ENCODE measurements at regions not wholly inside any gene's neighbourhood (a gene's known extent, or its start where the extent isn't known, plus 50 kb on each side); places are given as distances from the start of the nearest gene placed in this dataset.
A peak's percentile ranks its signal among the peaks of the same experiment; 100 is the strongest.
"Not testable (repeated sequence)": the region's sequence is repeated elsewhere in the genome, so short reads cannot be mapped to it uniquely, and the experiment has no call there.

GRCh38 chr4:27678027-27678426 lies 817.4 kb downstream of the STIM2 start:
- no peak for DNase-seq

DNA sequence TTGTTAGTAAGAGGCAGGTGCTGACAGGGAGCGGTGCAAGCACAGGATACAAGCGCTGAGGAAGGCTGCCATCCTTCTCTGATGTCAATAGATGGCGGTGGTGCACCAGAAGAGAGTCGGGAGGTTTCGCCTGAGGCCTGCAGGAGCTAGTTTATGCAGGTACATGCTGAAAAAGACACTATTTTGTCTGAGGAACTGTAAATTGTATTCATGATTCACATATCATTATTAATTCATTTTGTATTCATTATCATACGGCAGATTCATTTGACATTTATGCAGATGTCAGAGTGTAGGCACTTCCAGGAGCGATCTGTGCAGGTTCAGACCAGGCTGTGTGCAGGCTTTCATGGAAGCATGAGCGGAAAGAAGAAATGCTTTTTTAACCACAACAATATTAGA lies 824.0 kb downstream of the STIM2 start:
- peak; percentile 27 for DNase-seq

GRCh38 chr4:27685091-27685490 lies 824.5 kb downstream of the STIM2 start:
- DNase-seq = no peak

DNA sequence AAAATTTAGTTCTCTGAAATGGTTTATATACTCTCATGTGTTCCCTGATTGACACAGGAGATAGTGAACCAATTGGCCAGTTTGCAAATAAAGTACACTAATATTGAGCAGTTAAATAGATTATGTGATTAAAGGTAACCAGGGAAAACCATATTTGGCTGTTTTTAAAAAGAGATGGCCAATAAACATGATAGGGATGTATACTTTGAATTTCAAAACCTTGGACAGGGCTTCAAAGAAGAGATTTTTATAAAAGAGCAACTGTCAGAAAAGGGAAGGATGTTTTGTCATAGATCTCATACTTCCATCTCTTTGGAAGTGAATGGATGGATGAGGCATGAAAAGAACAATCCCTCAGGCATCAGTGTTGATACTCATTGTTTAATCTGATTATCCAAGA lies 825.3 kb downstream of the STIM2 start:
- DNase-seq = no peak

DNA sequence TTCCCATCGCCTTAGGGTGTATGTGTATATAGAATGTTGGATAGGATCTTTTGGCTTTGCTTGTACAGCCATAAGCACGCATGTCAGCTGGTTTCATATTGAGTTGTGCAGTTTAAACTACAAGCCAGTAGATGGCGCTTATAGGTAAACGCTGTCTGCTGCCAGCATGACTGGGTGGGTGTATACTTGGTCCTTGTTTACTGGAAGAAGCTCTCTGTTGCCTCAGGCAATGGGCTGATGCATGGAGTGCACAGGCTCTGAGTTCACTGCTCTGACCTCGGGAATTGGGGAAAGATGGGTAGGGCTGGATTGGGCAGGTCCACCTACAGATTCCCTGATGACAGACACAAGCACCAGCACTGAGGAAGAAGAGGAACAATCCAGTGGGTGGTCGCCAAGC lies 831.5 kb downstream of the STIM2 start:
- no peak for DNase-seq

DNA sequence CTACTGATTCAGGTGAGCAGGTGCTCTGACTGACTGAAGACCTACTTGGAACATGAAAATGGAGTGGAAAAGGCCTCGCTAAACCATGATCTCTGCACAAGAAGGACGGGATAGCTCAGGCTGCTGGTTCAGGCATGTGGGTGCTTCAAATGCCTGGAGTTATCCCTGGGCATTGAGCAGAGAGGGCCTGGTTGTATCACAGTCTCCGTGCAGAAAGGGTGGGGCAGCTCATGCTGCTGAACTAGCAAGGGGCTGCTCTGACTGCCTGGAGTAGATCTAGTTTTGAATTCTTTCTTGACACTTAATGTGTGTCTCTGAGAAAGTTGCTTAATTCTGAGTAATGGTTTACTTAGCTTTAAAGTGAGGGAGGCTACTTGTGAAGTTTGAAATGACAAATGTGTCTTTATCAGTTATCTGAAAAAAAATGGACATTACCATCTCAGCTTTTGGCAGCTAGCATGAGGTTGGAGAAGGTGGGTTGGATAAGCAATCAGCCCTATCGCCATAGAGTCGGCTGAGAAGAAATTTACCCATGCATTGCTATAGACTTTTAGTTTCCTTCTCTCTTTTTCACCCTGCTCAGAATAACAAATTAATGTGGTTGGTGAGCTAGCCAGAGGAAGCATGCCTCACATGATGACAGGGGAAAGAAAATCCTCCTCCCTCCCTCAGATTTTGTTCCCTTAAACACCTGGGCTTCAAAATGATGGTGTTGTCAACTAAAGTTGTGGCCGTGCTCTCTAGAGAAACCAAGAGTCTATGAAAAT lies 832.4 kb downstream of the STIM2 start:
- no peak for DNase-seq

DNA sequence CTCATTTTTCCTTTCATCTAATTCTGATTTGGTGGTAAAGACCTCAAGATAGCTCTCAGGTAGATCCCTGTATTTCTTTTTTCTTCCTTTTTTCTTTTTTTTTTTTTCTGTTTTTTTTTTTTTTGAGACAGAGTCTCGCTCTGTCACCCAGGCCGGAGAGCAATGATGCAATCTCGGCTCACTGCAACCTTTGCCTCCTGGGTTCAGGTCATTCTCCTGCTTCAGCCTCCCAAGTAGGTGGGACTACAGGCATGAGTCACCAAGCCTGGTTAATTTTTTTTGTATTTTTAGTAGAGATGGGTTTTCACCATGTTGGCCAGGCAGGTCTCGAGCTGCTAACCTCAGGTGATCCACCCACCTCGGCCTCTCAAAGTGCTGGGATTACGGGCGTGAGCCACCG lies 835.6 kb downstream of the STIM2 start:
- DNase-seq = not testable (repeated sequence)

DNA sequence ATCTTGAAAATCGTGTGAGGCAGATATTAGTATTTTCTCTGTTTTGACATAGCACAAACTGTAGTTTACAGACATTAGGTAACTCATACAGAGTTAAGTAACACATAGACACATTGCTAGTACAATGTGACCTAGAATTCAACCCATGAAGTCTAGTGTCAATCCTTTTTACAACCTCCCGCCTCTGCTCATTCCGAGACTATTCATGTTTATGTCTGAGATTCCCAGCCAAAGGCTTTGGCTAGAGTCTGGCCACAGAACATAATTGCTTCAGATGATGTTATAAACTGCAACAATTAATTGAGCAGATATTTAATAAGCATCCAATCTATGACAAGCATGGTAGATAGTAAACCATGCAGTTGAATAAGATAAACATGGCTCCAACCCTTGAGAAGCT lies 841.0 kb downstream of the STIM2 start:
- DNase-seq = no peak

- peak; percentile 2 for DNase-seq
Observed at GRCh38 chr4:27702730-27703431, 842.2 kb downstream of the STIM2 start.

- DNase-seq = no peak
Observed at GRCh38 chr4:27703771-27704170, 843.1 kb downstream of the STIM2 start.

- no peak for DNase-seq
Observed at GRCh38 chr4:27711041-27711440, 850.4 kb downstream of the STIM2 start.

- no peak for DNase-seq
Observed at GRCh38 chr4:27714073-27714472, 853.4 kb downstream of the STIM2 start.

DNA sequence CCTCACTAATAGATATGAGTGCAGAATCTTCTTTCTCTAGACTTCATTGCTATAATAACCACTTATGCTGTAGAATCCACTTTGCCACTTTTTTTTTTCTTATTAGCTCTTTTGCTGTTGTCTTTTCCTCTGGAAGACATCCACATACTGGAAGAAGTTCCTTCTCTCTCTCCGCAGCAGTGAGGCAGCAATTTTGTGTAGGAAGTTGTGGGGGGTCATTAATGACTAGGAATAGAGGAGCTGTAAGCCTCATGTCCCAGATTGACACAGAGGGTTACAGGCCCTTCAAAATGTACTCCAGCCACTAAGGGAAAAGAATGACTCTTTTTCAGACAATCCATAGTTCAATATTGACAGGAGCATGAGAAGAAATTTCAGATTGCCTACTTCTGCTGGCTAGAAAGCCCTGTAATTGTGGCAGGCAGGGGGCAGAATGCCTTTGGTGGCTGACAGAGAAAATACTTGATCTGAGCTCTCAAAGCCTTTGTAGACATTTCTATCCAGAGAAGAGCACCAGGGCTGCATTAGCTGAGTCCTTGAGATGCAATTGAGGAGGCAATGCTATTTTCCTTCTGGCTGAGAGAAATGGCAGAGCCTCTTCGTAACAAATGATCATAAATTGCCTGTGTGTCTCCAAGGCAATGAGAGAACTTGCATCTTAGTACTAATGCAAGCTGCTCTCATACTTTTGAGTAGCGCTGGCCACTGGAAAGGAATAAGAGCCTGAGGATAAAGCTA lies 856.2 kb downstream of the STIM2 start:
- DNase-seq = no peak

- DNase-seq = no peak
Observed at GRCh38 chr4:27717431-27717755, 856.8 kb downstream of the STIM2 start.

GRCh38 chr4:27720010-27720766 lies 859.5 kb downstream of the STIM2 start:
- no peak for DNase-seq

DNA sequence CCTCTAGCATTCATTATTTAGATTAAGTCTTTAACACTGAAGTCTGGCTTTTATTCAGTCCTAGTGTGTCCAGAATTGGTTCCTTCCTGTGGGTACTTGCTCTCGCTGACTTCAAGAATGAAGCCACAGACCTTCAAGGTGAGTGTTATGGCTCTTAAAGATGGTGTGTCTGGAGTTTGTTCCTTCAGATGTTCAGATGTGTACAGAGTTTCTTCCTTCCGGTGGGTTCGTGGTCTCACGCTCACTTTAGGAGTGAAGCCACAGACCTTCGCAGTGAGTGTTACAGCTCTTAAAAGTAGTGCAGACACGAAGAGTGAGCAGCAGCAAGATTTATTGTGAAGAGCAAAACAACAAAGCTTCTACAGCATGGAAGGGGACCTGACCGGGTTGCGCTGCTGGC lies 860.6 kb downstream of the STIM2 start:
- DNase-seq = no peak

DNA sequence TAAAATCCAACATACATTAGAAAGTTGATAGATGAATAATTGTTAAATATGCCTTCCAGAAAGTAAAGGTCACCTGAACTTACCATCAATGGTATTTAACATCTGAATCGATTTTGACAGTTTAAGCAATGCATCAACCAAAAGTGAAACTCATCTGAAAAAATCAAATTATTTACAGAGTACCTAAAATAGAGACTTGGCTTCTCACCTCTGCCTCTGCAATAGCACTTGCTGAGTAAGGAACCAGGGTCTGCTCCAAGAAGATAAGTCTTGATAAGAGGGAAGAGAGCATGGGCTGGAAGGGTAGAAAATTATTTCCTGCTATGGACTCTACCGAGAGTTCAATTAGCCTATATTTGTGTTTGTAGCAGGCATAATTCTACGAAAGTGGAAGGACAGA lies 868.3 kb downstream of the STIM2 start:
- no peak for DNase-seq

- no peak for DNase-seq
Observed at GRCh38 chr4:27742816-27743215, 882.2 kb downstream of the STIM2 start.

DNA sequence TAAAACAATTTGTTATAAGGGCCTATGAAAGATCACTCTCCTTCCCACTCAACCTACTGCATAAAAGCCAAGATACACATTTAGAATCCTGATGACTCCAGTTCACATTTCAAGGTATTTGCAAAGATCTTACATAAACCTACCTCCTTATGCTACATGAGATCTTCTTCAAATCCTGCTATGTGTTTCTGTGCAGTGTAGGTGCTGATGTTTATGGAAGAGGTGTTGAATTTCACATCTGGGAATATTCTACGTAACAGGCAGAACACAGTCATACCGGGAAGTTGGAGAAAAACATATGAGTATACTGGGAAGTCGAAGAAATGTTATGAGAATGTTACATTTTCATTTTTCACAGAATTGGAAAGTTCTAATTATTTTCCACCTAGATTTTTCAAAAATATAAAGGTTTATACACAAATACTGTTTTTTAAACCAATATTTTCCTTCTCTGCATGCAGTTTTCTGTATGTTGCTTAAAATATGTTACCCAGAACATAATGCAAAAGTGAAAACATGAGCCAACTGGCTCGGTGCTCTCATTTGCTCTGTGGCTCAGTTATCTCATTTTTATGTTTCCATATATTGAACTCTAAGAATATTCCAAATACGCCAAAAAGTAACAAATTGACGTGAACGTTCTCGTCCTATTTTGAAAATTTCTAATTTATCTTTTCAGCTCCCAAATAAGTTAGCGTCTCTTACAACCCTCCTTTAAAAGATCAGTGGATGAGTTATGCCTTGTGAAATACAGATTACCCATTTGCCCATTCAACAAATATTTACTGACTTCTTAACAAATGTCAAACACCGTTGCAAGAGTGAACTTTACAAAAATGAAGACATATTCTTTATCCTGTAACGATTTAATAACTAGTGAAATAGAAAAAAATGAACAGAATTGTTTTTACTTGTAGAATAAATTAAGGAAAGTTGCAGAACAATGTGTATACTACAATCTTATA lies 899.3 kb downstream of the STIM2 start:
- DNase-seq = no peak

DNA sequence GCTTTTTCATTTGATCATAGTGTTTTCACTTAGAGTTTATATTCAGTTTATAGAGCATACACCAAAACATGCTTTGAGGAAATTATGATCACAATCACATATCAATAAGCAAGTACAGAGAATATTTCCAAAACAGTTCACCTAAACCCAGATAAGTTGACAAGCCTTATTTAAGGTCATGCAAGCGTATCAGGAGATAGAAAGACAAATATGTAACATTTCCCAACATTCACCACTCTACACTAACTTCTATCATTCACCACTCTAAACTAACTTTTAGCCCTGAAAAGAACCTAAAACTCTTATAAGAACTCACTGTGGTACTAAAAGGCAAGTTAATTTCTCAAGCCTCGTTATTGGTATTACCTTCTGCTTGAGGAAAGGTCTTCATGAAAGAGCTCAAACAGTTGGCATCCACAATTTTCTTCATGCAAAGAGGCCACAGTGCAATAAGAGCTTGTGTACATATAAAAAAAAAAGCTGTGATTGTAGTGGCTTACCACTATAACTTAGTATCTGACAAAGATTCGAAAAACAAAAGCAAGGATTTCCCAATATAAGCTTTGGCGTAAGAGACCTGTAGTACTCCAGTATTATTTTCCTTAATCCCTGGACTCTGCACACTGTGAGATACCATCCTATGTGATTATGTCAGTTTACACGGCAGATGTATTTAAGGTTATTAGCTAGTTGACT lies 903.3 kb downstream of the STIM2 start:
- DNase-seq = no peak

GRCh38 chr4:27764526-27764837 lies 903.8 kb downstream of the STIM2 start:
- DNase-seq = no peak

GRCh38 chr4:27770895-27771294 lies 910.3 kb downstream of the STIM2 start:
- no peak for DNase-seq
